Endothelial cell of umbilical vein (primary cell): ENCODE measurements at regions not wholly inside any gene's neighbourhood (a gene's known extent, or its start where the extent isn't known, plus 50 kb on each side); places are given as distances from the start of the nearest gene placed in this dataset.

Experiments
- BruUV-seq: library from RNA; stranded (reverse); fragments of 400-500 nt; replicated peaks from 2 replicates; lab custom pipeline; 2021; lab: Mats Ljungman, UMichigan
- CTCF ChIA-PET: fragments of 300-600, 350-600 bp; sonication (Branson Sonifier 250); formaldehyde crosslinking; loops from one replicate; lab custom pipeline; 2021; ENCODE audit warnings: antibody characterized with exemption, inconsistent platforms; lab: Charles Lee
- POLR2A ChIA-PET: fragments of 300-600, 350-600 bp; sonication (Branson Sonifier 250); formaldehyde crosslinking; loops from one replicate; lab custom pipeline; 2021; ENCODE audit warnings: antibody characterized with exemption, inconsistent platforms; lab: Charles Lee
- DNase-seq: peaks from one replicate; pipeline ENCODE4 v3.0.0-alpha.2; 2011; ENCODE audit warnings: low read depth, low spot score
- FAIRE-seq: peaks from 2 replicates; lab custom pipeline; 2011; peaks lifted over from hg19 to GRCh38; lab: Jason Lieb, UNC
- H2AFZ ChIP-seq: 2 replicates; pipeline ENCODE4 v1.6.0; 2012; ENCODE audit warnings: low read depth, low read length, control low read depth, inconsistent platforms
- H3K27ac ChIP-seq: 2 replicates; pipeline ENCODE4 v1.5.1; 2011; ENCODE audit warnings: low read depth, mild to moderate bottlenecking, control low read depth, low read length, moderate library complexity; ENCODE audit not compliant: insufficient read depth
- H3K27me3 ChIP-seq, 2 experiments: 2 replicates each; pipeline versions ENCODE4 v1.6.0 to v1.6.1; 2011; ENCODE audit warnings: low read length in 2 of 2, mixed read lengths in 1 of 2; ENCODE audit not compliant: control insufficient read depth in 2 of 2, insufficient read depth in 2 of 2
- H3K36me3 ChIP-seq, 2 experiments: 2 replicates in 1 of 2; 3 replicates in 1 of 2; pipeline ENCODE4 v1.5.1; 2011; ENCODE audit warnings: low read length in 2 of 2, mild to moderate bottlenecking in 1 of 2, moderate library complexity in 1 of 2; ENCODE audit not compliant: control insufficient read depth in 2 of 2, insufficient read depth in 2 of 2; ENCODE audit errors: extremely low read depth in 1 of 2
- H3K4me1 ChIP-seq: 3 replicates; pipeline ENCODE4 v1.5.1; 2011; ENCODE audit warnings: mild to moderate bottlenecking, low read length; ENCODE audit not compliant: control insufficient read depth, insufficient read depth; ENCODE audit errors: extremely low read depth
- H3K4me2 ChIP-seq: 2 replicates; pipeline ENCODE4 v1.6.1; 2011; ENCODE audit warnings: low read length, control low read depth, mixed read lengths; ENCODE audit not compliant: insufficient read depth
- H3K4me3 ChIP-seq, 3 experiments: fragments of 200-600 bp in 1 of 3; sonication (generic), shearing (Covaris generic) in 1 of 3; replicated peaks in 1 of 3; 2 replicates each; pipeline ENCODE4 v1.5.1; 2011 to 2016; ENCODE audit warnings: control low read depth in 3 of 3, low read length in 3 of 3, mild to moderate bottlenecking in 2 of 3, inconsistent platforms in 1 of 3, low read depth in 1 of 3, moderate library complexity in 1 of 3; ENCODE audit not compliant: insufficient read depth in 1 of 3
- H3K79me2 ChIP-seq: 2 replicates; pipeline ENCODE4 v1.6.0; 2012; ENCODE audit warnings: low read length, inconsistent platforms; ENCODE audit not compliant: control insufficient read depth, insufficient read depth
- H3K9ac ChIP-seq: replicated peaks from 2 replicates; pipeline ENCODE3; 2011; ENCODE audit warnings: low read length, control low read depth; ENCODE audit not compliant: insufficient read depth; ENCODE audit errors: extremely low read depth
- H3K9me1 ChIP-seq: replicated peaks from 3 replicates; pipeline ENCODE4 v1.6.0; 2011; ENCODE audit warnings: mild to moderate bottlenecking, low read length; ENCODE audit not compliant: control insufficient read depth, insufficient read depth; ENCODE audit errors: extremely low read depth
- H3K9me3 ChIP-seq: replicated peaks from 2 replicates; pipeline ENCODE4 v1.5.1; 2012; ENCODE audit warnings: low read length, inconsistent platforms; ENCODE audit not compliant: control insufficient read depth, insufficient read depth
- H4K20me1 ChIP-seq: replicated peaks from 2 replicates; pipeline ENCODE3; 2011; ENCODE audit warnings: mild to moderate bottlenecking, low read length; ENCODE audit not compliant: control insufficient read depth, insufficient read depth; ENCODE audit errors: extremely low read depth
- EZH2 ChIP-seq: IDR thresholded peaks from 2 replicates; pipeline ENCODE4 v1.6.1; 2012; ENCODE audit warnings: borderline replicate concordance, low read depth, mild to moderate bottlenecking, moderate library complexity, low read length, inconsistent platforms; ENCODE audit not compliant: severe bottlenecking
- FOS ChIP-seq: IDR thresholded peaks from 2 replicates; pipeline ENCODE4 v1.6.1; 2011; ENCODE audit warnings: mild to moderate bottlenecking, low read length, moderate library complexity, borderline replicate concordance; ENCODE audit not compliant: insufficient read depth
- GATA2 ChIP-seq: IDR thresholded peaks from 2 replicates; pipeline ENCODE4 v1.7.0; 2011; ENCODE audit warnings: low read depth, mild to moderate bottlenecking, moderate library complexity, mixed read lengths, low read length; ENCODE audit not compliant: insufficient read length, insufficient read depth
- JUN ChIP-seq: IDR thresholded peaks from 2 replicates; pipeline ENCODE4 v1.6.1; 2011; ENCODE audit warnings: borderline replicate concordance, low read depth; ENCODE audit not compliant: insufficient read length, insufficient read depth
- MYC ChIP-seq: IDR thresholded peaks from one replicate; pipeline ENCODE4 v1.6.1; 2011; ENCODE audit warnings: mild to moderate bottlenecking, low read depth, low read length
- POLR2A ChIP-seq: IDR thresholded peaks from 2 replicates; pipeline ENCODE4 v1.6.1; 2012; ENCODE audit warnings: low read depth, mild to moderate bottlenecking, control low read depth, low read length
- POLR2AphosphoS5 ChIP-seq: IDR thresholded peaks from 2 replicates; pipeline ENCODE4 v1.6.1; 2012; ENCODE audit warnings: low read depth, mild to moderate bottlenecking, control low read depth, low read length, moderate library complexity; ENCODE audit not compliant: insufficient read depth
- dilution Hi-C: fragments of 300-500 bp; cut with MboI; formaldehyde crosslinking; loops from one replicate; pipeline ENCODE4 v1.15.0; 2019; ENCODE audit warnings: low sequenced_read_pairs; ENCODE audit not compliant: extremely low pct_ligation_motif_present
- intact Hi-C: fragments of 100-400 bp; cut with micrococcal nuclease; formaldehyde crosslinking; loops from one replicate; pipeline ENCODE4 v1.10.0; 2022
- TF ChIP-seq, protein P1 (sequence below), 2 donors: IDR thresholded peaks; 1 replicate in 1 of 2; 2 replicates in 1 of 2; pipeline ENCODE4 v1.5.1; 2011; ENCODE audit warnings: low read length in 2 of 2, mild to moderate bottlenecking in 2 of 2, moderate library complexity in 2 of 2, control low read depth in 1 of 2, inconsistent platforms in 1 of 2, low read depth in 1 of 2; ENCODE audit not compliant: insufficient read depth in 1 of 2; ENCODE audit errors: extremely low read depth in 1 of 2
- TF ChIP-seq, protein P2 (sequence below): IDR thresholded peaks from 2 replicates; pipeline ENCODE4 v1.6.1; 2011; ENCODE audit not compliant: insufficient read depth, insufficient read length

DNA sequence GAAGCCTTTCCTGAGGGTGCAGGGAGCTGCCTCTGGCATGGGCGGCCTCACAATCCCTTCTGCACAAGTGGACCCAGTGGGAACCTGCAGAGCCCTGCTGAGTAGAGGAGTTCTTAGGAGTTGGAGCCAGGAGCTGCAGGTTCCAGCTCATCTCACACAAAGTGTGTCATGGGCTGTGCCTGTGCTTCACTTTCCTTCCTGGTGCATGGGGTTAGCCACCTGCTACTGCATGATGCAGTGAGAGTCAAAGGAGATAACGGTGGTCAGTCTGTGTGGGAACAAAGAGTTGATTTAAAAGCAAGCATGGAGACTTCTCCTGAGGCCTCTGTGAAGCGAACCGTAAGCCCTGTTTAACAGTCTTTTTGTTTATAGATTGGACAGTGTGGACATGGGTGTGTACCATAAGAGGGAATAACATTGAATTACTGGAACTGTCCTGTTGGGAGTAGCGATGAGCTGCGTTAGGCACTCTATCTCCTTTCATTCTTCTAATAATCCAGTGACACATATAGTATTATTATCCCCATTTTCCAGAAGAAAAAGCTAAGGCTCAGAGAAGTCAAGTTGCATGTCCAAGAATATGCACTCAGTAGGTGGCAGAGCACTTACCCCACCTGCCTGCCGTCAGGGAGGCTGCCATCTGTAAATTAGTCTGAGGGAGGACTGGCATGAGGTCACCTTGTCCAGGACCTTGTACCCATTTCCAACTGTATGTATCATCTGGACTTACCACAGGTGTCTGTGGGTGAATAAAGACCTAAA is 68.7 kb upstream of the PRR23C start:
- ChIA-PET CTCF (interaction anchor here (0.6 to 3.8 kb wide), 5 partner anchors 18 to 217 kb away, joined by 3 to 140 read pairs (median 7); no protein-coding TSS in a partner anchor), POLR2A (no interaction called here)
- no peaks in the 10 kb centered on the region for H3K79me2 ChIP-seq
- H3K9me3 ChIP-seq, result no peaks in the 10 kb centered on the region
- no peaks in the 10 kb centered on the region for H3K27me3 ChIP-seq
- no peak for FAIRE-seq
- H4K20me1 ChIP-seq, result no peaks in the 10 kb centered on the region
- TF ChIP-seq JUN, result no peak
- H2AFZ ChIP-seq, result no peak overlapping the region
- H3K36me3 ChIP-seq, result no peaks in the 10 kb centered on the region
- DNase-seq, result no peak
- no peak overlapping the region for H3K9ac ChIP-seq
- H3K9me1 ChIP-seq, result no peaks in the 10 kb centered on the region
- H3K4me3 ChIP-seq, result no peak overlapping the region
- intact Hi-C loops, result no loop called here
- no peaks in the 10 kb centered on the region for H3K4me1 ChIP-seq
- no peak overlapping the region for H3K27ac ChIP-seq
- H3K4me2 ChIP-seq, result no peak overlapping the region
- BruUV-seq, result no TSS peak
- dilution Hi-C loops, result no loop called here

DNA sequence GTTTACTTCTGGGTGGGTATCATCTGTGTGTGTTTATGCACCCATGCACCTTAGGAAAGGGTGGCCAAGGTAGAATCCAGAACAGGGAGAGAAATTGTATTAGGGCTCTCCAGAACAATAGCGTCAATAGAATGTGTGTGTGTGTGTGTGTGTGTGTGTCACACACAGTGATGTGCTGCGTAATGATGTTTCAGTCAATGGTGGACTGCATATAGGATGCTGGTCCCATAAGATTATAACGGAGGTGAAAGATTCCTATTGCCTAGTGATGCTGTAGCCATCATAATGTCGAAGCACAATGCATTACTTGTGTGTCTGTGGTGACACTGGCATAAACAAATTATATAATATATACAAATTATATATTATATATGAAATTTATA is 69.3 kb upstream of the PRR23C start:
- no peak overlapping the region for H3K9ac ChIP-seq
- no peak overlapping the region for H3K4me3 ChIP-seq
- dilution Hi-C loops, result no loop called here
- no peak for FAIRE-seq
- H3K4me2 ChIP-seq, result no peak overlapping the region
- CTCF ChIA-PET, result interaction anchor here (1.0 to 3.8 kb wide), 2 partner anchors 22 to 216 kb away, joined by 3 to 140 read pairs; no protein-coding TSS in a partner anchor
- H2AFZ ChIP-seq, result no peak overlapping the region
- H4K20me1 ChIP-seq, result no peaks in the 10 kb centered on the region
- TF ChIP-seq JUN (no peak), EZH2 (no peak), MYC (no peak), FOS (no peak), POLR2A (no peak), POLR2AphosphoS5 (no peak), GATA2 (no peak)
- TF ChIP-seq, protein P1, sequence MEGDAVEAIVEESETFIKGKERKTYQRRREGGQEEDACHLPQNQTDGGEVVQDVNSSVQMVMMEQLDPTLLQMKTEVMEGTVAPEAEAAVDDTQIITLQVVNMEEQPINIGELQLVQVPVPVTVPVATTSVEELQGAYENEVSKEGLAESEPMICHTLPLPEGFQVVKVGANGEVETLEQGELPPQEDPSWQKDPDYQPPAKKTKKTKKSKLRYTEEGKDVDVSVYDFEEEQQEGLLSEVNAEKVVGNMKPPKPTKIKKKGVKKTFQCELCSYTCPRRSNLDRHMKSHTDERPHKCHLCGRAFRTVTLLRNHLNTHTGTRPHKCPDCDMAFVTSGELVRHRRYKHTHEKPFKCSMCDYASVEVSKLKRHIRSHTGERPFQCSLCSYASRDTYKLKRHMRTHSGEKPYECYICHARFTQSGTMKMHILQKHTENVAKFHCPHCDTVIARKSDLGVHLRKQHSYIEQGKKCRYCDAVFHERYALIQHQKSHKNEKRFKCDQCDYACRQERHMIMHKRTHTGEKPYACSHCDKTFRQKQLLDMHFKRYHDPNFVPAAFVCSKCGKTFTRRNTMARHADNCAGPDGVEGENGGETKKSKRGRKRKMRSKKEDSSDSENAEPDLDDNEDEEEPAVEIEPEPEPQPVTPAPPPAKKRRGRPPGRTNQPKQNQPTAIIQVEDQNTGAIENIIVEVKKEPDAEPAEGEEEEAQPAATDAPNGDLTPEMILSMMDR (IDR thresholded peaks at IDR 0.05; ENCODE audit: extremely low read depth in 1 of 2, insufficient read depth in 1 of 2, low read depth in 1 of 2, low read length in 2 of 2), result no peak
- TF ChIP-seq, protein P2, sequence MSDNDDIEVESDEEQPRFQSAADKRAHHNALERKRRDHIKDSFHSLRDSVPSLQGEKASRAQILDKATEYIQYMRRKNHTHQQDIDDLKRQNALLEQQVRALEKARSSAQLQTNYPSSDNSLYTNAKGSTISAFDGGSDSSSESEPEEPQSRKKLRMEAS, result no peak
- no TSS peak for BruUV-seq
- no peaks in the 10 kb centered on the region for H3K79me2 ChIP-seq
- no peak overlapping the region for H3K27ac ChIP-seq
- H3K9me3 ChIP-seq, result no peaks in the 10 kb centered on the region
- no peaks in the 10 kb centered on the region for H3K27me3 ChIP-seq
- H3K4me1 ChIP-seq, result no peaks in the 10 kb centered on the region
- intact Hi-C loops, result no loop called here
- H3K9me1 ChIP-seq, result no peaks in the 10 kb centered on the region
- no peaks in the 10 kb centered on the region for H3K36me3 ChIP-seq
- no peak for DNase-seq
- POLR2A ChIA-PET, result no interaction called here
